PC-9 (cell line): ENCODE measurements at regions not wholly inside any gene's neighbourhood (a gene's known extent, or its start where the extent isn't known, plus 50 kb on each side); places are given as distances from the start of the nearest gene placed in this dataset.
"Not testable (repeated sequence)": the region's sequence is repeated elsewhere in the genome, so short reads cannot be mapped to it uniquely, and the experiment has no call there.

ENCODE experiments used
- BruUV-seq: library from RNA; stranded (reverse); fragments of 400-500 nt; replicated peaks from 2 replicates; lab custom pipeline; 2021; lab: Mats Ljungman, UMichigan
- CTCF ChIA-PET: fragments of 300-600 bp; sonication (Branson Sonifier 250); formaldehyde crosslinking; loops from one replicate; lab custom pipeline; 2022; ENCODE audit warnings: antibody characterized with exemption; lab: Charles Lee
- POLR2A ChIA-PET: fragments of 300-600 bp; sonication (Branson Sonifier 250); formaldehyde crosslinking; loops from one replicate; lab custom pipeline; 2022; ENCODE audit warnings: antibody characterized with exemption; ENCODE audit not compliant: unreplicated experiment; lab: Charles Lee
- DNase-seq, 2 experiments: peaks; one replicate each; pipeline versions ENCODE4 v3.0.0 to v3.0.0-alpha.2; 2015 to 2022; ENCODE audit warnings: mixed read lengths in 1 of 2
- H2AFZ ChIP-seq: fragments of 200-600 bp; sonication (generic); 2 replicates; pipeline ENCODE4 v1.8.1; 2017; ENCODE audit warnings: antibody characterized with exemption
- H3F3A ChIP-seq: fragments of 200-600 bp; sonication (generic); 2 replicates; pipeline ENCODE4 v1.8.1; 2017; ENCODE audit warnings: antibody characterized with exemption, mild to moderate bottlenecking, low read depth; ENCODE audit not compliant: insufficient read depth
- H3K27ac ChIP-seq: fragments of 200-600 bp; sonication (generic); 2 replicates; pipeline ENCODE4 v1.6.1; 2016; ENCODE audit warnings: mixed run types
- H3K27me3 ChIP-seq: fragments of 200-600 bp; sonication (generic); 2 replicates; pipeline ENCODE4 v1.6.1; 2016; ENCODE audit warnings: low read depth, mixed run types; ENCODE audit not compliant: insufficient read depth
- H3K36me3 ChIP-seq: fragments of 200-600 bp; sonication (generic); 2 replicates; pipeline ENCODE4 v1.6.1; 2016; ENCODE audit warnings: low read depth, mixed run types
- H3K4me1 ChIP-seq: fragments of 200-600 bp; sonication (generic); replicated peaks from 2 replicates; pipeline ENCODE4 v1.6.1; 2016; ENCODE audit warnings: mixed run types; ENCODE audit not compliant: insufficient read depth
- H3K4me2 ChIP-seq: fragments of 200-600 bp; sonication (generic); 2 replicates; pipeline ENCODE4 v1.6.1; 2017; ENCODE audit warnings: mixed run types
- H3K4me3 ChIP-seq: fragments of 200-600 bp; sonication (generic); 2 replicates; pipeline ENCODE4 v1.6.1; 2016; ENCODE audit warnings: mixed run types
- H3K79me2 ChIP-seq: fragments of 200-600 bp; sonication (generic); 2 replicates; pipeline ENCODE4 v1.6.1; 2017; ENCODE audit warnings: low read depth, mixed run types
- H3K9me2 ChIP-seq: fragments of 200-600 bp; sonication (generic); 2 replicates; pipeline ENCODE4 v1.8.1; 2017; ENCODE audit warnings: mild to moderate bottlenecking; ENCODE audit not compliant: insufficient read depth
- H3K9me3 ChIP-seq: fragments of 200-600 bp; sonication (generic); 2 replicates; pipeline ENCODE4 v1.8.1; 2016; ENCODE audit warnings: low read depth; ENCODE audit not compliant: insufficient read depth
- H4K20me1 ChIP-seq: fragments of 200-600 bp; sonication (generic); 2 replicates; pipeline ENCODE4 v1.8.1; 2017; ENCODE audit not compliant: insufficient read depth
- EZH2 ChIP-seq: fragments of 200-600 bp; sonication (generic); IDR thresholded peaks from 2 replicates; pipeline ENCODE4 v1.8.0; 2017; ENCODE audit warnings: antibody characterized with exemption, low read depth
- intact Hi-C: fragments of 100-400 bp; cut with micrococcal nuclease; formaldehyde crosslinking; loops from one replicate; pipeline ENCODE4 v1.10.0; 2022; ENCODE audit not compliant: unreplicated experiment
- TF ChIP-seq, protein P1 (sequence below): fragments of 200-600 bp; sonication (generic); conservative IDR thresholded peaks from 2 replicates; pipeline ENCODE4 v1.6.1; 2017; ENCODE audit warnings: mixed run types, antibody characterized with exemption, mild to moderate bottlenecking, moderate library complexity

DNA sequence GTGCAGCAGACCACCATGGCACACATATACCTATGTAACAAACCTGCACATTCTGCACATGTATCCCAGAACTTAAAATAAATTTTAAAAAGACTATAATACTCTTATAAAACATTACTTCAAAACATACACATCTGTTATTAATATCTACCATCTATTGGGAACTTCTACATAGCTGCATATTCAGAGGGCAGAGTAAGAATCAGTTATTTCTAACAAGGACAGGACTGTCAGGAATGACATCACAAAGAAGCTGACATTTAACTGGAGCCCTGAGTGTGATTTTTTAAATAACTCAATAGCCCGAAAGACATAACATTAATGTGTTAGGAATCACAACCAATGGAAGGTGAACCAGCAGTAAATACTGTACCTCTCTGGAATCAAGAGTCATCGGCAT lies 276.7 kb upstream of the ECI2 start:
- H4K20me1 ChIP-seq, result no peaks in the 10 kb centered on the region
- no peaks in the 10 kb centered on the region for H3K36me3 ChIP-seq
- CTCF ChIA-PET, result no interaction called here
- no peaks in the 10 kb centered on the region for H3K9me3 ChIP-seq
- BruUV-seq, result no TSS peak
- H3K27ac ChIP-seq, result no peak overlapping the region
- POLR2A ChIA-PET, result no interaction called here
- H3K4me3 ChIP-seq, result no peak overlapping the region
- intact Hi-C loops, result no loop called here
- H3K4me1 ChIP-seq, result peaks cover 13% of the 10 kb centered on the region
- H3F3A ChIP-seq, result no peaks in the 10 kb centered on the region
- no peak overlapping the region for H3K4me2 ChIP-seq
- no peaks in the 10 kb centered on the region for H3K9me2 ChIP-seq
- H2AFZ ChIP-seq, result no peak overlapping the region
- DNase-seq, result no peak
- H3K27me3 ChIP-seq, result no peaks in the 10 kb centered on the region
- H3K79me2 ChIP-seq, result no peaks in the 10 kb centered on the region
- TF ChIP-seq EZH2, result no peak
- TF ChIP-seq, protein P1, sequence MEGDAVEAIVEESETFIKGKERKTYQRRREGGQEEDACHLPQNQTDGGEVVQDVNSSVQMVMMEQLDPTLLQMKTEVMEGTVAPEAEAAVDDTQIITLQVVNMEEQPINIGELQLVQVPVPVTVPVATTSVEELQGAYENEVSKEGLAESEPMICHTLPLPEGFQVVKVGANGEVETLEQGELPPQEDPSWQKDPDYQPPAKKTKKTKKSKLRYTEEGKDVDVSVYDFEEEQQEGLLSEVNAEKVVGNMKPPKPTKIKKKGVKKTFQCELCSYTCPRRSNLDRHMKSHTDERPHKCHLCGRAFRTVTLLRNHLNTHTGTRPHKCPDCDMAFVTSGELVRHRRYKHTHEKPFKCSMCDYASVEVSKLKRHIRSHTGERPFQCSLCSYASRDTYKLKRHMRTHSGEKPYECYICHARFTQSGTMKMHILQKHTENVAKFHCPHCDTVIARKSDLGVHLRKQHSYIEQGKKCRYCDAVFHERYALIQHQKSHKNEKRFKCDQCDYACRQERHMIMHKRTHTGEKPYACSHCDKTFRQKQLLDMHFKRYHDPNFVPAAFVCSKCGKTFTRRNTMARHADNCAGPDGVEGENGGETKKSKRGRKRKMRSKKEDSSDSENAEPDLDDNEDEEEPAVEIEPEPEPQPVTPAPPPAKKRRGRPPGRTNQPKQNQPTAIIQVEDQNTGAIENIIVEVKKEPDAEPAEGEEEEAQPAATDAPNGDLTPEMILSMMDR, result no peak

DNA sequence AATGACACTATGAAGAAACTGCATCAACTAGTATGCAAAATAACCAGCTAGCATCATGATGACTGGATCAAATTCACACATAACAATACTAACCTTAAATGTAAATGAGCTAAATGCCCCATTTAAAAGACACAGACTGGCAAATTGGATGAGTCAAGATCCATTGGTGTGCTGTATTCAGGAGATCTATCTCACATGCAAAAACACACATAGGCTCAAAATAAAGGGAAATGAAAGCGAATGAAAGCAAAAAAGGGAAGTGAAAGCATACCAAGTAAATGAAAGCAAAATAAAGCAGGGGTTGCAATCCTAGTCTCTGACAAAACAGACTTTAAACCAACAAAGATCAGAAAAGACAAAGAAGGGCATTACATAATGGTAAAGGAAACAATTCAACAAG lies 272.3 kb upstream of the ECI2 start:
- BruUV-seq, CTCF ChIA-PET, H3F3A ChIP-seq, intact Hi-C loops, H3K4me1 ChIP-seq, H3K9me3 ChIP-seq, H2AFZ ChIP-seq, H3K27me3 ChIP-seq, H3K27ac ChIP-seq, DNase-seq, H3K9me2 ChIP-seq, H4K20me1 ChIP-seq, H3K36me3 ChIP-seq, H3K79me2 ChIP-seq, H3K4me3 ChIP-seq, POLR2A ChIA-PET, H3K4me2 ChIP-seq: not testable (repeated sequence)

DNA sequence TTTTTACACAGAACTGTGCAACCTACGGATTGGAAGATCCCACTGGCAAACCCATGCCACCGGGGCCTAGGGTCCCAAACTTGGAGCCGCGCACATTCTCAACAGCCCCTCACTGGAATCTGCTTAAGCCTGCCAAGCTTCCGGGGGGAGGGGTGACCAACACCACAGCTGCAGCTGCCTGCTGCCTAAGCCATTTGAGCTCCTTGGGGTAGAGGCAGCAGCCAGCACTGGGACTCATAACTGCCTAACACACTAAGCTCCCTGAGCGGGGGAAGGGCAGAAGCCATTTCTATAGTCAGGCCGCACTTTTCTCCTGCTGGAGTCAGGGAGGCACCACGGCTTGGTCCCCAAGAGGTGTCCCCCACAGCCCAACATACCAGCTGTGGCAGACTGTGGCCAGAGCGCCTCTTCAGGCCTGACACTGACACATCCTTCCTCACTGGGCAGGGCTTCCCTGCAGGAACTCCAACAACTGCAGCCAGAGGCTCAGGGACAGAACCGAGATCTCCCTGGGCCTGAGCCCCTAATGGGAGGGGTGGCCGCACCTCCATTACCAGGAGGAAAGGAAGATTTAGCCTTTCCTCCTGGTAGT lies 270.3 kb upstream of the ECI2 start:
- no peak for DNase-seq
- H3K4me2 ChIP-seq, result no peak overlapping the region
- POLR2A ChIA-PET, result interaction anchor here (0.5 kb wide), 1 partner anchor 370 kb away, joined by 4 read pairs; no protein-coding TSS in a partner anchor
- no TSS peak for BruUV-seq
- peaks cover 12% of the 10 kb centered on the region for H3K4me1 ChIP-seq
- H3K4me3 ChIP-seq, result no peak overlapping the region
- intact Hi-C loops, result no loop called here
- H3K9me3 ChIP-seq, result no peaks in the 10 kb centered on the region
- no peaks in the 10 kb centered on the region for H3K27me3 ChIP-seq
- TF ChIP-seq, protein P1, result no peak
- TF ChIP-seq EZH2, result no peak
- H3K79me2 ChIP-seq, result no peaks in the 10 kb centered on the region
- H4K20me1 ChIP-seq, result no peaks in the 10 kb centered on the region
- H3K36me3 ChIP-seq, result no peaks in the 10 kb centered on the region
- no peaks in the 10 kb centered on the region for H3K9me2 ChIP-seq
- no peak overlapping the region for H2AFZ ChIP-seq
- CTCF ChIA-PET, result no interaction called here
- H3K27ac ChIP-seq, result no peak overlapping the region
- H3F3A ChIP-seq, result no peaks in the 10 kb centered on the region

DNA sequence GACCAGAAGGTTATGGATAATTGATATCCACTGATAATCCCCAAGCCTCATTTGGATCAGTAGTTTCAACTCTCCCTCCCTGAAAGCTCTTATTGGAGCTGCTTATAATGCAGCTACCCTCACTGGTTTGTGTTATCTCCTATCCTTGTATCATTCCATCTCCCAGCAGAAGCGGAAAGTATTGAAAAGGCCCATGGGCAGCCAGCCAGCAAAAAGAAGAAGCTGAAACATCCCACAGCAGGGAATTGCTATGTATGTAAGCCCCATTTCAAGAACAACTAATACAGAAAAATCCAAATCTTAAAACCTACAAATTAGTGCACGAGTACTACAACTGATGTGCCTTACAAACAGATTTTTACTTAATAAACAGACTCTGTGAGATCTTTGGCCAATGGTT lies 269.0 kb upstream of the ECI2 start:
- H3K27ac ChIP-seq, result no peak overlapping the region
- no peak overlapping the region for H3K4me2 ChIP-seq
- no peaks in the 10 kb centered on the region for H3F3A ChIP-seq
- no peaks in the 10 kb centered on the region for H3K79me2 ChIP-seq
- no peaks in the 10 kb centered on the region for H3K36me3 ChIP-seq
- TF ChIP-seq EZH2, result no peak
- TF ChIP-seq, protein P1, result no peak
- no peak for DNase-seq
- ChIA-PET POLR2A (no interaction called here), CTCF (interaction anchor here (0.6 kb wide), 1 partner anchor 28 kb away, joined by 3 read pairs; no protein-coding TSS in a partner anchor)
- H3K9me2 ChIP-seq, result no peaks in the 10 kb centered on the region
- no peaks in the 10 kb centered on the region for H4K20me1 ChIP-seq
- H3K27me3 ChIP-seq, result no peaks in the 10 kb centered on the region
- peaks cover 12% of the 10 kb centered on the region for H3K4me1 ChIP-seq
- H2AFZ ChIP-seq, result no peak overlapping the region
- no TSS peak for BruUV-seq
- H3K4me3 ChIP-seq, result no peak overlapping the region
- H3K9me3 ChIP-seq, result no peaks in the 10 kb centered on the region
- intact Hi-C loops, result loop anchor here (5.0 kb wide), 1 partner anchor 47 kb away; no protein-coding TSS in a partner anchor
